ENCODE measurements at regions not wholly inside any gene's neighbourhood (a gene's known extent, or its start where the extent isn't known, plus 50 kb on each side); places are given as distances from the start of the nearest gene placed in this dataset.

GRCh38 chr13:70333752-70334151, 225.5 kb upstream of the KLHL1 start:
- H3K9me3 ChIP-seq (replicated peaks; ENCODE audit: control insufficient read depth, insufficient read depth, low read length) = no peaks in the 10 kb centered on the region
- no peak for DNase-seq (ENCODE audit: low read depth, low spot score)
- dilution Hi-C loops (cut with MboI; ENCODE audit: extremely low pct_ligation_motif_present, low sequenced_read_pairs) (no loop called here), intact Hi-C loops (cut with micrococcal nuclease) (no loop called here)
- H3K9ac ChIP-seq (replicated peaks; ENCODE audit: extremely low read depth, insufficient read depth, low read length) = no peak overlapping the region
- no peak overlapping the region for H2AFZ ChIP-seq (ENCODE audit: low read depth, low read length)
- H4K20me1 ChIP-seq (replicated peaks; ENCODE audit: control insufficient read depth, extremely low read depth, insufficient read depth, low read length) = no peaks in the 10 kb centered on the region
- H3K27me3 ChIP-seq (ENCODE audit: control insufficient read depth in 2 of 2, insufficient read depth in 2 of 2, low read length in 2 of 2) = no peaks in the 10 kb centered on the region
- ChIA-PET POLR2A (no interaction called here), CTCF (no interaction called here)
- H3K27ac ChIP-seq (ENCODE audit: insufficient read depth, low read depth, low read length) = no peak overlapping the region
- no peak overlapping the region for H3K4me3 ChIP-seq (replicated peaks in 1 of 3; ENCODE audit: insufficient read depth in 1 of 3, low read depth in 1 of 3, low read length in 3 of 3)
- H3K4me1 ChIP-seq (ENCODE audit: control insufficient read depth, extremely low read depth, insufficient read depth, low read length) = no peaks in the 10 kb centered on the region
- TF ChIP-seq CTCF (IDR thresholded peaks at IDR 0.05; ENCODE audit: extremely low read depth in 1 of 2, insufficient read depth in 1 of 2, low read depth in 1 of 2, low read length in 2 of 2) = no peak
- TF ChIP-seq EZH2 (IDR thresholded peaks at IDR 0.05; ENCODE audit: borderline replicate concordance, low read depth, low read length, severe bottlenecking) = no peak
- TF ChIP-seq GATA2 (IDR thresholded peaks at IDR 0.05; ENCODE audit: insufficient read depth, insufficient read length, low read depth, low read length) = no peak
- no peak for TF ChIP-seq FOS (IDR thresholded peaks at IDR 0.05; ENCODE audit: borderline replicate concordance, insufficient read depth, low read length)
- TF ChIP-seq POLR2AphosphoS5 (IDR thresholded peaks at IDR 0.05; ENCODE audit: insufficient read depth, low read depth, low read length) = no peak
- no peak for TF ChIP-seq MYC (IDR thresholded peaks at IDR 0.05; ENCODE audit: low read depth, low read length)
- no peak for TF ChIP-seq POLR2A (IDR thresholded peaks at IDR 0.05; ENCODE audit: low read depth, low read length)
- TF ChIP-seq MAX (IDR thresholded peaks at IDR 0.05; ENCODE audit: insufficient read depth, insufficient read length) = no peak
- TF ChIP-seq JUN (IDR thresholded peaks at IDR 0.05; ENCODE audit: borderline replicate concordance, insufficient read depth, insufficient read length, low read depth) = no peak
- H3K36me3 ChIP-seq (ENCODE audit: control insufficient read depth in 2 of 2, extremely low read depth in 1 of 2, insufficient read depth in 2 of 2, low read length in 2 of 2) = no peaks in the 10 kb centered on the region
- H3K4me2 ChIP-seq (ENCODE audit: insufficient read depth, low read length) = no peak overlapping the region
- no peak for FAIRE-seq
- no peaks in the 10 kb centered on the region for H3K9me1 ChIP-seq (replicated peaks; ENCODE audit: control insufficient read depth, extremely low read depth, insufficient read depth, low read length)
- H3K79me2 ChIP-seq (ENCODE audit: control insufficient read depth, insufficient read depth, low read length) = no peaks in the 10 kb centered on the region
- no TSS peak for BruUV-seq (replicated peaks)
